ENCODE measurements at regions not wholly inside any gene's neighbourhood (a gene's known extent, or its start where the extent isn't known, plus 50 kb on each side); places are given as distances from the start of the nearest gene placed in this dataset.

DNA sequence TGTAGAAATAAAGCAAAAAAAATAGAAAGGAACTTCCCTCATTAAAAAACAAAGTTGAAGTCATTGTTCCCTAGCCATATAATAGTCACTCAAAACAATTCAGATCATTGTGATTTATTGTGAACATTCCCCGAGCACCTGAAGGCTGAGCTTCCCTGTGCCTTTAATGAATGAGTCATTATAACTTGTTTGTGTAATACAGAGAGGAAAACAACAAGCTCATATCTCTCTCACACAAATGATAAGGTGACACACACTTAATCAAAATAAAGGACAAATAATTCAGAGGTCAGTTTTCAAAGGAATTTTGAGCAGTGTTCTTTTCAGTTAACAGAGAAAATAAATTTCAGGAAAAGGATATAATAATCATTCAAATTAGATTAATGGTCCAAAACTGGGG, 326.2 kb downstream of the DUSP10 start:
- no peaks in the 10 kb centered on the region for H3K9me3 ChIP-seq
- H3K36me3 ChIP-seq = no peaks in the 10 kb centered on the region
- H3K4me3 ChIP-seq = no peak overlapping the region
- H3K27ac ChIP-seq = no peak overlapping the region
- intact Hi-C loops (cut with DNase I; ENCODE audit: low total_unique reads) = no loop called here
- TF ChIP-seq CTCF (IDR thresholded peaks at IDR 0.05) = no peak
- H3K4me1 ChIP-seq = peaks cover 0 to 7% (median 0%) of the 10 kb centered on the region in 4 donors
- H3K27me3 ChIP-seq = no peaks in the 10 kb centered on the region
- no peak for DNase-seq

DNA sequence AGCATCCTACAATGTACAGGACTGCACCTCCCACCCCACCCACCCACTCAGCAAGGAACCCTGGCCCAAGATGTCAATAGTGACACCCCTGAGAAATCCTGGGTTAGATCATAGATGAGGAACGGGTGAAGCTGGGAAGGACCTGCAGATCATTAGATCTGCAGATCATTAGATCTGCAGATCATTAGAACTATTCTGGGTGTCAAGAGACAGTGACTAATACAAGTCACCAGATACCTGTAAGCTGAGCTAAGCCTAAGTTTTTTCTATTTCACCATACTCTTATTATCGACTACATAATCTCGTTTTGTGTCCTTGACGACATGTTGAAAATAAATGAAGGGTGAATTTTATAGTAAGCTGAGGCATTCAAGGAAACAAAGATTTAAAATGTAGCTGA, 325.7 kb downstream of the DUSP10 start:
- Histone ChIP-seq H3K36me3 (no peaks in the 10 kb centered on the region), H3K27me3 (no peaks in the 10 kb centered on the region), H3K4me1 (peaks cover 0 to 7% (median 0%) of the 10 kb centered on the region in 4 donors), H3K9me3 (no peaks in the 10 kb centered on the region), H3K27ac (no peak overlapping the region), H3K4me3 (no peak overlapping the region)
- intact Hi-C loops (cut with DNase I; ENCODE audit: low total_unique reads) = no loop called here
- DNase-seq = no peak
- no peak for TF ChIP-seq CTCF (IDR thresholded peaks at IDR 0.05)

GRCh38 chr1:221416723-221417122, 325.2 kb downstream of the DUSP10 start:
- intact Hi-C loops (cut with DNase I; ENCODE audit: low total_unique reads) = no loop called here
- Histone ChIP-seq H3K4me1 (peaks cover 0 to 7% (median 0%) of the 10 kb centered on the region in 4 donors), H3K27me3 (no peaks in the 10 kb centered on the region), H3K27ac (no peak overlapping the region), H3K4me3 (no peak overlapping the region), H3K9me3 (no peaks in the 10 kb centered on the region), H3K36me3 (no peaks in the 10 kb centered on the region)
- TF ChIP-seq CTCF (IDR thresholded peaks at IDR 0.05) = no peak
- DNase-seq = no peak

DNA sequence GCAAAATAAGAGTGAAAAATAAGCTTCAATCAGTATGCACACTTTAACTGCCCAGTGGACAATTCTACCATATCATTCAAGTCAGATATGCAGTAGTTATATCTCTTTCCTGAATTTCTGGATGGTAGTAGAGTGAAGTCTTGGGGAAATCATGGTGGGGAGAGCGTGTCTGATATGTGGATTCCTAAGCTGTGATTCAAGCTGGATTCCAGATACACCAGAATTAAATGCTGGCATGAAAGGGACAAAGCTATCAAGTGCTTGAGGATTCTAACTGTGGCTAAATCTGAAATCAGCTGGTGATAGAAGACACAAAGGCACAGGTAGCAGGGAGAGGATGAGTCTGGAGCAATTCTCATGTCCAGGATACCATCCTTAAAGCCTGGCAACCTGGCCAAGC, 323.5 kb downstream of the DUSP10 start:
- Histone ChIP-seq H3K4me3 (no peak overlapping the region), H3K4me1 (peaks cover 0 to 7% (median 0%) of the 10 kb centered on the region in 4 donors), H3K27ac (no peak overlapping the region), H3K36me3 (no peaks in the 10 kb centered on the region), H3K27me3 (no peaks in the 10 kb centered on the region), H3K9me3 (no peaks in the 10 kb centered on the region)
- no peak for TF ChIP-seq CTCF (IDR thresholded peaks at IDR 0.05)
- DNase-seq = no peak
- intact Hi-C loops (cut with DNase I; ENCODE audit: low total_unique reads) = no loop called here

- Histone ChIP-seq H3K9me3 (no peaks in the 10 kb centered on the region), H3K4me1 (peaks cover 0 to 7% (median 0%) of the 10 kb centered on the region in 4 donors), H3K36me3 (no peaks in the 10 kb centered on the region), H3K27me3 (no peaks in the 10 kb centered on the region), H3K27ac (no peak overlapping the region), H3K4me3 (no peak overlapping the region)
- peak in 1 of 2 donors; percentile 22 for DNase-seq
- intact Hi-C loops (cut with DNase I; ENCODE audit: low total_unique reads) = no loop called here
- TF ChIP-seq CTCF (IDR thresholded peaks at IDR 0.05) = no peak
These were observed 322.3 kb downstream of the DUSP10 start for GRCh38 chr1:221419513-221420095.

- Histone ChIP-seq H3K4me3 (no peak overlapping the region), H3K27ac (no peak overlapping the region), H3K36me3 (no peaks in the 10 kb centered on the region), H3K9me3 (peaks cover 0 to 5% (median 0%) of the 10 kb centered on the region in 3 donors), H3K27me3 (no peaks in the 10 kb centered on the region), H3K4me1 (peaks cover 0 to 4% (median 0%) of the 10 kb centered on the region in 4 donors)
- intact Hi-C loops (cut with DNase I; ENCODE audit: low total_unique reads) = no loop called here
- TF ChIP-seq CTCF (IDR thresholded peaks at IDR 0.05) = no peak
- no peak for DNase-seq
These were observed 312.6 kb downstream of the DUSP10 start for GRCh38 chr1:221429264-221429663.
